ENCODE measurements at regions not wholly inside any gene's neighbourhood (a gene's known extent, or its start where the extent isn't known, plus 50 kb on each side); places are given as distances from the start of the nearest gene placed in this dataset.

- H3K36me3 ChIP-seq = no peaks in the 10 kb centered on the region
- no peaks in the 10 kb centered on the region for H3K4me1 ChIP-seq
- H3K4me3 ChIP-seq = no peak overlapping the region
- no peaks in the 10 kb centered on the region for H3K9me3 ChIP-seq
- intact Hi-C loops (cut with DNase I; ENCODE audit: low total_unique reads) = no loop called here
- no peak for TF ChIP-seq POLR2A (IDR thresholded peaks at IDR 0.05)
- TF ChIP-seq, protein P1, sequence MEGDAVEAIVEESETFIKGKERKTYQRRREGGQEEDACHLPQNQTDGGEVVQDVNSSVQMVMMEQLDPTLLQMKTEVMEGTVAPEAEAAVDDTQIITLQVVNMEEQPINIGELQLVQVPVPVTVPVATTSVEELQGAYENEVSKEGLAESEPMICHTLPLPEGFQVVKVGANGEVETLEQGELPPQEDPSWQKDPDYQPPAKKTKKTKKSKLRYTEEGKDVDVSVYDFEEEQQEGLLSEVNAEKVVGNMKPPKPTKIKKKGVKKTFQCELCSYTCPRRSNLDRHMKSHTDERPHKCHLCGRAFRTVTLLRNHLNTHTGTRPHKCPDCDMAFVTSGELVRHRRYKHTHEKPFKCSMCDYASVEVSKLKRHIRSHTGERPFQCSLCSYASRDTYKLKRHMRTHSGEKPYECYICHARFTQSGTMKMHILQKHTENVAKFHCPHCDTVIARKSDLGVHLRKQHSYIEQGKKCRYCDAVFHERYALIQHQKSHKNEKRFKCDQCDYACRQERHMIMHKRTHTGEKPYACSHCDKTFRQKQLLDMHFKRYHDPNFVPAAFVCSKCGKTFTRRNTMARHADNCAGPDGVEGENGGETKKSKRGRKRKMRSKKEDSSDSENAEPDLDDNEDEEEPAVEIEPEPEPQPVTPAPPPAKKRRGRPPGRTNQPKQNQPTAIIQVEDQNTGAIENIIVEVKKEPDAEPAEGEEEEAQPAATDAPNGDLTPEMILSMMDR (IDR thresholded peaks at IDR 0.05) = no peak
- H3K27me3 ChIP-seq = no peaks in the 10 kb centered on the region
- H3K27ac ChIP-seq = no peak overlapping the region
- no peak for DNase-seq
Measured at GRCh38 chr5:124630767-124631704, 115.4 kb downstream of the ZNF608 start.

- Histone ChIP-seq H3K4me1 (no peaks in the 10 kb centered on the region), H3K27ac (no peak overlapping the region), H3K36me3 (no peaks in the 10 kb centered on the region), H3K4me3 (no peak overlapping the region), H3K27me3 (no peaks in the 10 kb centered on the region), H3K9me3 (no peaks in the 10 kb centered on the region)
- no peak for TF ChIP-seq POLR2A (IDR thresholded peaks at IDR 0.05)
- TF ChIP-seq, protein P1 (IDR thresholded peaks at IDR 0.05) = no peak
- intact Hi-C loops (cut with DNase I; ENCODE audit: low total_unique reads) = no loop called here
- DNase-seq = no peak
Measured at GRCh38 chr5:124628721-124629596, 117.5 kb downstream of the ZNF608 start.

- Histone ChIP-seq H3K27me3 (no peaks in the 10 kb centered on the region), H3K4me3 (no peak overlapping the region), H3K36me3 (no peaks in the 10 kb centered on the region), H3K4me1 (no peaks in the 10 kb centered on the region), H3K9me3 (no peaks in the 10 kb centered on the region), H3K27ac (no peak overlapping the region)
- DNase-seq = no peak
- TF ChIP-seq, protein P1 (IDR thresholded peaks at IDR 0.05) = no peak
- TF ChIP-seq POLR2A (IDR thresholded peaks at IDR 0.05) = no peak
- intact Hi-C loops (cut with DNase I; ENCODE audit: low total_unique reads) = no loop called here
Measured at GRCh38 chr5:124627815-124628595, 118.4 kb downstream of the ZNF608 start.

DNA sequence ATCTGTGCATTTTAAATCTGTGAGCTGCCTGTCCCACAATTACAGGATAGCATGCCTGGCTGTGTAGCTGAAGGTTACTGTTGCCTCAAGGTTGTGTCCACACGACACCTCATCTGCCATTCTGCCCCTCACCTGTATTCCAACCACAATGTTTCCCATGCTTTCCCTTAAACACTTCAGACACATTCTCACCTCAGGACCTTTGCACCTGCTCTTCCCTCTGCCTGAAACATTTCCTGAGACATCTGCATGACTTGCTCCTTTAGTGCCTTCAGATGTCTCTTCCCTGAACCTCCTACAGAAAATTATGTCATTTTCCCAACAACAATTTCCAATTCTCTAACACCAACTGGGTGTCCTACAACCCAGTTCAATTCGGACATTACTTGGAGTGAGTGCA is 120.4 kb downstream of the ZNF608 start:
- DNase-seq = no peak
- Histone ChIP-seq H3K27ac (no peak overlapping the region), H3K27me3 (no peaks in the 10 kb centered on the region), H3K4me1 (no peaks in the 10 kb centered on the region), H3K9me3 (no peaks in the 10 kb centered on the region), H3K36me3 (no peaks in the 10 kb centered on the region), H3K4me3 (no peak overlapping the region)
- TF ChIP-seq POLR2A (IDR thresholded peaks at IDR 0.05) = no peak
- TF ChIP-seq, protein P1 (IDR thresholded peaks at IDR 0.05) = no peak
- intact Hi-C loops (cut with DNase I; ENCODE audit: low total_unique reads) = no loop called here

All from uterus (tissue), 3 donors.